Astrocyte of the cerebellum (primary cell): ENCODE measurements at regions not wholly inside any gene's neighbourhood (a gene's known extent, or its start where the extent isn't known, plus 50 kb on each side); places are given as distances from the start of the nearest gene placed in this dataset.
A peak's percentile ranks its signal among the peaks of the same experiment; 100 is the strongest.

Experiments
- DNase-seq: peaks from one replicate; pipeline ENCODE4 v3.0.0-alpha.2; 2011; ENCODE audit warnings: low read depth
- H3K4me3 ChIP-seq: 2 replicates; pipeline ENCODE4 v1.5.1; 2011; ENCODE audit warnings: mild to moderate bottlenecking, low read depth, low read length, moderate library complexity
- CTCF ChIP-seq: IDR thresholded peaks from 2 replicates; pipeline ENCODE4 v1.5.1; 2012; ENCODE audit warnings: low read length, low read depth, moderate library complexity, mild to moderate bottlenecking; ENCODE audit errors: missing control alignments
- in situ Hi-C: cut with HindIII; loops from 2 replicates; pipeline ENCODE4 v1.10.0; 2017; ENCODE audit warnings: low sequenced_read_pairs

GRCh38 chr10:44640429-44640828 is 255.5 kb upstream of the CXCL12 start:
- no peak for DNase-seq
- in situ Hi-C loops, result no loop called here
- H3K4me3 ChIP-seq, result no peak overlapping the region
- no peak for TF ChIP-seq CTCF

- in situ Hi-C loops, result no loop called here
- TF ChIP-seq CTCF, result no peak
- H3K4me3 ChIP-seq, result no peak overlapping the region
- no peak for DNase-seq
These were observed 262.6 kb upstream of the CXCL12 start for GRCh38 chr10:44647473-44647872.

- in situ Hi-C loops, result no loop called here
- no peak overlapping the region for H3K4me3 ChIP-seq
- TF ChIP-seq CTCF, result no peak
- no peak for DNase-seq
These were observed 263.1 kb upstream of the CXCL12 start for GRCh38 chr10:44647877-44648542.

GRCh38 chr10:44650691-44651661 is 260.2 kb upstream of the TMEM72 start:
- in situ Hi-C loops, result no loop called here
- TF ChIP-seq CTCF, result no peak
- peak; percentile 19 for DNase-seq
- no peak overlapping the region for H3K4me3 ChIP-seq

GRCh38 chr10:44651834-44652233 is 259.3 kb upstream of the TMEM72 start:
- TF ChIP-seq CTCF, result no peak
- no peak overlapping the region for H3K4me3 ChIP-seq
- no peak for DNase-seq
- in situ Hi-C loops, result no loop called here

- no peak overlapping the region for H3K4me3 ChIP-seq
- no peak for DNase-seq
- no peak for TF ChIP-seq CTCF
- in situ Hi-C loops, result no loop called here
These were observed 251.8 kb upstream of the TMEM72 start for GRCh38 chr10:44659320-44659719.
